HepG2 (cell line): ENCODE measurements at regions not wholly inside any gene's neighbourhood (a gene's known extent, or its start where the extent isn't known, plus 50 kb on each side); places are given as distances from the start of the nearest gene placed in this dataset.

Experiments used
- CHD2 ChIP-seq: IDR thresholded peaks from 2 replicates; pipeline ENCODE4 v1.6.1; 2011; ENCODE audit warnings: low read depth, low read length, improper control_type of control experiment
- ELF4 ChIP-seq: sonication (generic); formaldehyde crosslinking; IDR thresholded peaks from 2 replicates; pipeline ENCODE4 v1.5.0; 2020; ENCODE audit warnings: missing genetic modification reagents, mild to moderate bottlenecking, moderate library complexity, borderline replicate concordance
- HMGXB4 ChIP-seq, 2 experiments: sonication (generic) in 1 of 2; formaldehyde crosslinking in 1 of 2; IDR thresholded peaks; 2 replicates each; pipeline versions ENCODE4 v1.4.0 to v1.6.1; 2018 to 2020; ENCODE audit warnings: missing genetic modification reagents in 2 of 2, borderline replicate concordance in 1 of 2, low read depth in 1 of 2, mild to moderate bottlenecking in 1 of 2, missing biosample characterization in 1 of 2
- HNRNPH1 ChIP-seq: fragments of 200-400 bp; formaldehyde crosslinking; optimal IDR thresholded peaks from 2 replicates; pipeline ENCODE3; 2017; ENCODE audit warnings: mild to moderate bottlenecking, low read depth, low read length
- REST ChIP-seq, 2 experiments: IDR thresholded peaks; 2 replicates each; pipeline ENCODE4 v1.6.1; 2011 to 2012; ENCODE audit warnings: low read length in 2 of 2, borderline replicate concordance in 1 of 2, low read depth in 1 of 2, mild to moderate bottlenecking in 1 of 2, moderate library complexity in 1 of 2
- SIN3A ChIP-seq: IDR thresholded peaks from 2 replicates; pipeline ENCODE4 v1.6.1; 2011; ENCODE audit warnings: low read depth, mild to moderate bottlenecking, control low read depth, low read length, borderline replicate concordance
- SKIL ChIP-seq: sonication (generic); formaldehyde crosslinking; IDR thresholded peaks from 2 replicates; pipeline ENCODE4 v1.8.0; 2022; ENCODE audit warnings: missing genetic modification reagents, mild to moderate bottlenecking, moderate library complexity, borderline replicate concordance
- ZNF280B ChIP-seq: sonication (generic); formaldehyde crosslinking; IDR thresholded peaks from 2 replicates; pipeline ENCODE4 v1.5.0; 2020; ENCODE audit warnings: missing genetic modification reagents, mild to moderate bottlenecking, borderline replicate concordance
- ZNF292 ChIP-seq: sonication (generic); formaldehyde crosslinking; IDR thresholded peaks from 2 replicates; pipeline ENCODE4 v1.8.1; 2022; ENCODE audit warnings: mild to moderate bottlenecking, low read depth, missing genetic modification reagents, borderline replicate concordance
- ZNF563 ChIP-seq: sonication (generic); formaldehyde crosslinking; IDR thresholded peaks from 2 replicates; pipeline ENCODE4 v1.8.0; 2022; ENCODE audit warnings: mild to moderate bottlenecking, moderate library complexity, missing genetic modification reagents

GRCh38 chr22:27416511-27417420 lies 384.8 kb downstream of the MN1 start:
- no peak for TF ChIP-seq HMGXB4 (CRISPR knock-in tag; IDR thresholded peaks at IDR 0.05; ENCODE audit: borderline replicate concordance in 1 of 2, low read depth in 1 of 2)
- TF ChIP-seq ELF4 (CRISPR knock-in tag) = no peak
- no peak for TF ChIP-seq REST (IDR thresholded peaks at IDR 0.05; ENCODE audit: borderline replicate concordance in 1 of 2, low read depth in 1 of 2, low read length in 2 of 2)
- TF ChIP-seq SKIL = no peak
- TF ChIP-seq HNRNPH1 = no peak
- TF ChIP-seq ZNF280B (CRISPR knock-in tag) = no peak
- TF ChIP-seq CHD2 = no peak
- TF ChIP-seq ZNF563 (CRISPR knock-in tag) = no peak
- no peak for TF ChIP-seq ZNF292 (CRISPR knock-in tag)
- TF ChIP-seq SIN3A = no peak
